ENCODE measurements at regions not wholly inside any gene's neighbourhood (a gene's known extent, or its start where the extent isn't known, plus 50 kb on each side); places are given as distances from the start of the nearest gene placed in this dataset.
"Not testable (repeated sequence)": the region's sequence is repeated elsewhere in the genome, so short reads cannot be mapped to it uniquely, and the experiment has no call there.

DNA sequence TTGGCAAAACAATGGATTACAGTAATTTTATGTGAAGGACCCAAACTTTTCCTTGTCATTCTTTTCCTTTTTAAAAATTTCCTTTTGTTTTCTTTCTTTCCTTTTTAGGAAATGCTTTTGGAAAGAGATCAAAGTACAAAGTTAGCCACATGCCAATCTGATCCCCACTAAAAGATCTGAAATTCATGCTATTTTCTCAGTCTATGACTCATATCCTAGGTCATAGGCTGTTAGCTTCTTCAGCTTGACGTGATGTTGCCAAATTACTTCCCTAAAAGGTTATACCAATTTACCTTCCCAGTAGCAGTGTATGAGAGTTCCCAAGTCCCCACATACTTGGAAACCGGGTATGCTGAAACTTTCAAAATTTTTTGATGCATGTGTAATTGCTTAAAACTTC is 355.3 kb downstream of the INSIG2 start:
- DNase-seq, result no peak

DNA sequence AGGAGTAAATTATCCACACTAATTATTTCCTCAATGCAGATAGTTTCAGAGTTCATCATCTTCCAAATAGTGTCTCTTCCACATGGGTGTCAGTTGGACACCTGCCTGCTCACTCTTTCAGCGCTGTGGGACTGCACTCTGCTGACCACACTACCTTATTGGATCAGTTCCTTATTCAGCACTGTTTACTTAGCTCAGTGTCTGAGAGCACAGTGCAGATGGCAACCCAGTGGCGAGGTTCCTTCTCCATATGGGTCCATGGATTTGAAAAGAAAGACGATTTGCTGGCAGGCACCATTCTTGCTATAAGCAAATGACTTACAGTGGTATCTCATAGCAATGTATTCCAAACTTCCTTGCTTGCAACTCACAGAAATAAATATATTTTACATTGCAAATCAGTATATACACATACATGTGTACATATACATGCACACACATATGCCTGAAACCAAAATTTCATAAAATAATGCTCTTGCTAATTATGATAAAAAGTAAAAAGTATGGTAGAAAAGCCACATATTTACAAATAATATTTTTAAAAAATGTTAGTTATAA is 354.8 kb downstream of the INSIG2 start:
- no peak for DNase-seq

DNA sequence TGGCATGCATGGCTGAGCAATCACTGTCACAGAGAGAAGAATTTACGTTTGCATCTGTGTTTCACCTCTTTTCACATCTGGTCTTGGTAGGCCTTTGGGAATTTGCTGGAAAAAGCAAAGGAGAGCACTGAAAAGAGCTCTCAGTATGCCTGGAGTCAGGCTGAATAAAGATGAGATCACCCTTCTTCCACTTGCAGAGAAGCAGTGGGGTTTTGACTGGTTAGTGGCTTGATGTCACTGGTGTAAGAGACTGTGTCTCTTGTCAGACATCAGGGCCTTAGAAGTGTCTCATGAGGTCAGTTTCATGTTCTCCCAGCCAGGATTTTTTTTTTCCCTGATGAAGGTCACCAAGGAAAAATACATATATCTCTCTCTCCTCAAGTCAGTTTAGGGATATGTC is 353.8 kb downstream of the INSIG2 start:
- no peak for DNase-seq

DNA sequence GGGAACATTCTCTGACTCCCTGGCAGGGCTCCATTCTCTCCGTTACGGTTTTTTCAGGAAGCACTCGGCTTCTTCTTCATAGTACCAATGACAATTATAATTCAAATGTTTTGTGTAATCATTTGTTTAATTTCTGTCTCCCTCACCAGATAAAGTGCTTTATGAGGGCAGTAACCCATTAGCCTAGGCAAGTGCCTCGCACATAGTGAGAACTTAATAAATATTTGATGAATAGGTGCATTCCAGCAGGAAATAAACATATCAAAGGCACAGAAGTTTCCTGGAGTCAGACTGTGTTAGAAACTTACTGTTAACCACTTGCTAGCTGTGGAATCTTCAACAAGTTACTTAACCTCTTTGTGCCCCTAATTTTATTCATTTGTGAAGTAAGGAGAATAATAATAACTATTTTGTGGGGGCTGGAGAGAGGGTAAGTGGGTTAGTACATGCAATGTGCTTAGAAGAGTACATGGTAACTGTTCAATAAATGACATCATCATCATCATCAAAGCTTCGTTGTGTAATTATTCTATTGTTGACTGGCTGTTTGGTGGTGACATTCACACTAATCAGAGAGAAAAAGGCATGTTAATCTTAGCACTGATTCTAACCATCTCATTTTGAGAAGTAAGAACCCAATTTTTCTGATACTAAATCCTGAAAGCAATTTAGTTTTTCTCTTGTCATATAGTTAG is 352.3 kb downstream of the INSIG2 start:
- no peak for DNase-seq

DNA sequence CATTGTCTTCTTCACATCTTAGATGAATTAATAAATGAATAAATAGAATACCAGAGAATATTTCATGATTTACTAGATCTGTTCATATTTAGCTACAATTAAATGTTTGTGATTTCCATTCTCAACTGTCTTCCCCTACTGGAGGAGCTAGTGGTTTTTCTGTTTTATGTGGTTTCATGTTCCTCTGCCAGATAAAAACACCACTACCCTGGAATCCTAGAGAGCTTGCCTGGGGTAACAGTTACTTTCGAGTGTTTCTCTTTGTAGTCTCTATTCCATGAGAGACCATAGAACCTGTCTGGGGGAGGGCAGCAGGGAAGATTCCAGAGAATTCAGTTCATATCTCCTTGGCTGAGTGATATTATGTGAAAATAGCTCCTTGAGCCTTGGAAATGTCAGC is 349.2 kb downstream of the INSIG2 start:
- DNase-seq, result no peak

DNA sequence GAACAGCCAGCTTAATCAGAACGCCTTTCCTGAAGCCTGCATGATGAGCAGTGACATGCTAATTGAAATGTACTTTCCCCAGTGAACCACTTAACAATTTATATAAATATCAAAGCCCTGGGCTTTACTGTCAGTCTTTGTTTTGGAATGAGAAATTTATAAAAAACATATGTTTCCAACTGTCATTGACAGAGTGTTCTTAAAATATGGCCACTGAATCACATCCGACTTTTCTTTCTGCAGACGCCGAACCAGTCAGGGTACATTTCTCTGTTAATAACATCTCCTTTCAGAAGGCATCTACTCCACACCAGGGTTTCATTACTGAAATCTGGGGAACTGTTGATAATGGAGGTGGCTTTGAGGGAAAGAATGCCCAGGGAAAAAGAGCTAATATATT is 343.7 kb downstream of the INSIG2 start:
- DNase-seq, result no peak

DNA sequence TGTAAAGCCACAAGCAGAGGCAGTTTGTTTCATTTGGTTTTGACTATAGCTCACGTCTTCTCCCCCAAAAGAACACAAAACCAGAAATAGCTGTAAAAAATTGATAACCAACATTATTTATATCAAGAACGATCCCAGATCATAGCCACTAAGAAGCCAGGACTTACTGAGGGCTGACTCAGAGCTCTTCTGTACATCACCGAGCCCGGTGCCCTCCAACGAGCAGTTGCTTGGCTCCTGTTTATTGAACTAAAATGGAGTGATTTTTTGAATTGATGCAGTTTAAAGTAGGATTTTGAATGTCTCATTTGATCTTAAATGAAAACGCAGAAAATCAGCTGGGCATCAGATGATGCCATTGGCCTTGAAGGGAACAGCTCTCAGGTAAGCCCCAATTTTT is 343.3 kb downstream of the INSIG2 start:
- no peak for DNase-seq

DNA sequence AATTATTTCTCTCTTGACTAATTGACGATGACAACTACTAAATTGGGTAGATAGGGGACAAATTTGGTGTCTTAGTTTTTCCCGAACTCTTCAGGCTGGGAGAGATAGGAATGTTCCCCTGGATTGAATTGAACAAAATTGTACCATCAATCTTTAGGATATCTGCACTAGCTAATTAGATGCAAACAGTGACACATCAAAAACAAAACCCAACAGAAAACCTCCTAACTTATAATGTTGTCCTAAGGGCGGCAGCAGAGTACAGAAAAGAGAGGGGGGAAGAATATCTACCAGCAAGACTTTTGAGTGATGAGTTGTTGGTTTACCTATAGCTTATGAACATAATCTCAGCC is 342.9 kb downstream of the INSIG2 start:
- no peak for DNase-seq

DNA sequence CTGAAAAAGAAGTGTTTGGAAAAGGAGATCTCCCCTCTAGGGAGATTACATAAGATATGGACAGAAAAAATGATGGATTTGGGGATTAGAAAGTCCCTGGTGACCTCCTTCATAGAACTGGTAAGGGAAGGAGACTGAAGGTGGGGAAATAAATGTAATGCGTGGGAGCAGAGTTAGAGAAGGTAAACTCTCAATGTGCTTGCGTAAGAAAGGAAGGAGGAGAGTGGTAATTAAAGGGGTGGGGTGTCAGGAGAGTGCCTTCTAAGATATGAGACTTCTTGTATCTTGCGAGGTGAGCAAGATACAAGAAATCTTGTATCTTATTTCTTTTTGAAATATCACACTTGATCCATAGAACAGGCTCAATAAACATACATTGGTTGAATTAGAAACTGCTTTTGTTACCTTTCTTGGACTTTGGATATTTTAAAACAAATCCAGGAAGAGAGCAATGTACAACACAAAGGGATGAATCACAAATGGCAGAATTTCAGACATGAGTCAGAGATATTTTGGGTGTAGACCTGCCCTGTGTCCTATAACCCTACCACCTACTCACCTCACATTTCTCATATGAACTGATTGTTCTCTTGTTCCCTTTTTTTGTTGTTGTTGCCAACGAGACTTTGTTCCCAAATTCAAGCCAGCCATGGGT is 342.4 kb downstream of the INSIG2 start:
- peak in 1 of 2 donors; percentile 1 for DNase-seq

DNA sequence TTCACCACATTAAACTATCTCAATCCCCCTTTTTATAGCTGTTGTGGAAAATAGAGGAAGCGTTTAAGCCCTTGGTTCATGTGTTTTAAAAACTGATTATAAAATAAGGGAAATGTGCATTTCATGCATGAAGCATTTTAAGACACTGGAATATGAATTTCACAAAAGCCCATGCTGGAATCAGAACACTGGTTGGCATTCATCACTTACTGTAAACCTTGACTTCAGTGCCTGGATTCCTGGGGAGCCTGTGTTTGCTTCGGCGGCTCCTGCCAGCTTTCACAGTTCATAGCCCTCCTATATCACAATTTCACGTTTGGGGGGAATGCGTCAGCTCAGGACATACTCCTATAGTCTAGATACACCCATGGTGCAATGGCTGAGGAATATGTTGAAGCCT is 336.9 kb downstream of the INSIG2 start:
- no peak for DNase-seq

DNA sequence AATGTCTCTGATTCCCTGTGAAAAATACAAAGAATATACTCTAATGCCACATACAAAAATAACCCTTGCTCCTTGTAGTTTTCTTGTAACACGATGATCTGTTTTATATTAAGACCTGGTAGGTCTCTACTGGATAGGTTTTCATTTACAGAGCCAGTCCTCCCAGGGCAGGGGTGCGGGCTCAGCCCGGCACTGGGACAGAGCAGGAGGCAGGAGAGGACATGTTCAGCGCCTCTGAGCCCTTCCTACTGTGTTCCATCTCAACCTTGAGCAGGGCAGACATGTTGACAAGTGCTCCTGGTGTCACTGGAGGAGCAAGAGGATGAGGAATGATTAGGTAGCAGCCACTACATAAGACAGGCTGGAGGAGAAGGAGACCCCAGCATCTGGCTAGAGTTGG is 335.5 kb downstream of the INSIG2 start:
- DNase-seq, result no peak

DNA sequence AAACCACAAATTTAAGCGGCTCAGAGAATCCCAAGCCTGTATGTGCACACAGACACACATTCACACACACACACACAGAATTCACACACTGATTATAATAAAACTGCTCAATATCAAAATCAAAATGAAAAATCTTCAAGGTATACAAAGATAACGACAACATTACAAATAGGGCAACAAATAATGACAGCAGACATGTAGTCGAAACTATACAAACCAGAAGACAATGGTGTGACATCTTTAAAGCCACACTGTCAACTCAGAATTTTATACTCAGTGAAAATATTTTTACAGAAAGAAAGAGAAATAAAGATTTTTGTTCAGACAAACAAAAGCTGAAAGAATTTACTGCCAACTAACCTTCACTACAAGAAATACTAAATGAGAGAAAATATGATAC is 333.4 kb downstream of the INSIG2 start:
- DNase-seq, result no peak

DNA sequence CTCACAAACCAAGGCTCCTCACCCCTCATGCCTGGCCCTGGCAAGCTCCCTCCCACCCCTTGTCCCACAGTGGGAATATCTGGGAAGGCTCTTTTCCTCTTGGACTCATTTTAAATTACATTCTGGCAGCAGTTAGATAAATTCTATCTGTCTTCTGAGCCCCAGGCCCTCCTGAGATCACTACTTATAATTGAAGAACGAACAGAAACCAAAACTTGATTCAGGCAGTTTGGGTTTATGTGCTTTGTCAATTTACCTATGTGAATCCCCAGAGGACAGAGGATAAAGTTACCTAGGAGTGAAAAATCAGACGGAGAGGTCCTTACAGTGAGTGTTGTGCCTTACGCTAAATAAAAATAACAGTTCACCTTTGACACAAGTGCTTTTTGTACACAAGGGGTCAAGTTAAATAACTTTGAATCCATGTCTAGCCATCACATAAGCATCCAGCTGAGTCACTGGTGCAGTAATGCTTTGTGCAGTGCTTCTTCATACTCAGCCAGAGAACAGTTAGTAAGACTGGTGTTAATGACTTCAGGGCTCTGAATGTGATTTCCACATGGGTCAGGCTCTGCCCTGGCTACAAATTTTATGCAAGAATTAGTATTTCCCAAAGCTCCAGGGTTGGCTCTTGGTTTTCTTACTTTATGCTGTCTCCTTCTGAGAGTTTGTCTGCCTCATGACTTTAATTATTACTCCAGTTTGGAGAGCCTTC is 329.3 kb downstream of the INSIG2 start:
- DNase-seq, result no peak

DNA sequence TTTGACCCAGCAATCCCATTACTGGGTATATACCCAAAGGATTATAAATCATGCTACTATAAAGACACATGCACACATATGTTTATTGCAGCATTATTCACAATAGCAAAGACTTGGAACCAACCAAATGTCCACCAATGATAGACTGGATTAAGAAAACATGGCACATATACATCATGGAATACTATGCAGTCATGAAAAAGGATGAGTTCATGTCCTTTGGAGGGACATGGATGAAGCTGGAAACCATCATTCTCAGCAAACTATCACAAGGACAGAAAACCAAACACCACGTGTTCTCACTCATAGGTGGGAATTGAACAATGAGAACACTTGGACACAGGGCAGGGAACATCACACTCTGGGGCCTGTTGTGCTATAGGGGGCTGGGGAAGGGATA is 326.9 kb downstream of the INSIG2 start:
- not testable (repeated sequence) for DNase-seq

DNA sequence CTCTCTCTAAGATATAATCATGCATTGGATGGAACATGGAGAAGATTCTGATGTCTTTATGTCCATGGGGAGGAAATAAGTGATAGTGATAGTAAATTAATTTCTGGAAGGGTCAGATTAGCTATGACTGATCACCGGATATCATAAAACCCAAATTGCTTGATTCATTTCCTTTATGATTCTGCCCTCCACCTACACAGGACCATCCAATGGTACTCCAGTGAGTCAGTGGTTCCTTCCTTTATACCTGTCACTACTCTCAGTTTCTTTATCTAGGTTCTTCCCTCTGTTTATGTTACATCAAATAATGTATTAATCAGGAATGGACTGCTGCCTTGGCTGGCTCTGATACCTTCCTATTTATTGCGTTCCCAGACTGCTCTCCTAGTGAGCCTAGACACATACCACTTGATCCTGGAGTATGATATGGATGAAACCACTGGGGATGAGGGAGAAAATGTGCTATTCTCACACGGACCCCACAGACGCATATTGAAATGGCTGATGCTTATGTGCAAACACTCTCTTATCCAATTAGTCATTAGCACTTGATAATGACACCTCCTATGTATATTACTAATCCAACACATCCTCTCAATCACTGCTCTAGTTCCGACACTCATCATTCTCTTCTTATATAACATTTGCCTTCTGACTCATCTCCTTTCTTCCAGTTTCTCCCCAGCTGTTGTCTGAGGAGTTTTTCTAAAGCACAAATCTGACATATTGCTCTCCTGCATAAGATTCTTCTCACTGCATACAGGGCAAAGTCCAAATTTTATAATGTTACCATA is 315.6 kb downstream of the INSIG2 start:
- DNase-seq, result no peak

DNA sequence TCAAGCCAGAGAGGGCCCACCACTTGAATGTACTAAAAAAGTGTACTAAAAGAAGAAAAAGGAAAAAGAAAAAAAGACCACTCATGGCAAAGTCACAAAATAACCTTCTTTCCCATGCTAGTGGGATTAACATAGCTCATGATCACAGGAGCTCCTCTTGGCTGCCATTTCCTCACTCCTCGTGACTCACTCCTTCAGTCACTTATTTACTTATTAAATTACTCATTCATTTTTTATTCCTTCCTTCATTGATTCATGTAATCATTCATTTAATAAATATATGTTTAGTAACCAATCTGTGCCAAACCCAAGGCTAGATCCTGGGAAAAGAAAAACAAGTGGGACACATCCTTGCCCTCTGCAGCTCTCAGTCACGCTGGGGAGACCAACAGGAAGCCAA is 300.5 kb downstream of the INSIG2 start:
- no peak for DNase-seq

DNA sequence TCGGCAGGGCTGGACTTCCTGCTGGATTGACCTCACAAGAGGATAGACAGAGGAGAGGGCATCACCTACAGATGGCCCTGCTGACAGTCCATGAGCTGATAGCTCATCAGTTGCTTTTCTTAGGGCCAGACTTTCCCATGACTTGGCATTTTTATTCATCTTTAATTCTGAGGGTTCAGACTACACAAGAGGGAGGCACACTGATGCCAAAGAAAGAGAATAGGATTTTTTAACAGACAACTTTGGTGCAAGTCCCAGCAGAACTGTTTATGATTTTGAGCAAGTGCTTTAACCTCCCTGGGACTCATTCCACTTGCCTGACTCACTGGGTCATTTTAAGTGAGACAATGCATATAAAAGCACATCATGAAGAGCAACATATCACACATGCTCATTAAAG is 299.2 kb downstream of the INSIG2 start:
- DNase-seq, result no peak

DNA sequence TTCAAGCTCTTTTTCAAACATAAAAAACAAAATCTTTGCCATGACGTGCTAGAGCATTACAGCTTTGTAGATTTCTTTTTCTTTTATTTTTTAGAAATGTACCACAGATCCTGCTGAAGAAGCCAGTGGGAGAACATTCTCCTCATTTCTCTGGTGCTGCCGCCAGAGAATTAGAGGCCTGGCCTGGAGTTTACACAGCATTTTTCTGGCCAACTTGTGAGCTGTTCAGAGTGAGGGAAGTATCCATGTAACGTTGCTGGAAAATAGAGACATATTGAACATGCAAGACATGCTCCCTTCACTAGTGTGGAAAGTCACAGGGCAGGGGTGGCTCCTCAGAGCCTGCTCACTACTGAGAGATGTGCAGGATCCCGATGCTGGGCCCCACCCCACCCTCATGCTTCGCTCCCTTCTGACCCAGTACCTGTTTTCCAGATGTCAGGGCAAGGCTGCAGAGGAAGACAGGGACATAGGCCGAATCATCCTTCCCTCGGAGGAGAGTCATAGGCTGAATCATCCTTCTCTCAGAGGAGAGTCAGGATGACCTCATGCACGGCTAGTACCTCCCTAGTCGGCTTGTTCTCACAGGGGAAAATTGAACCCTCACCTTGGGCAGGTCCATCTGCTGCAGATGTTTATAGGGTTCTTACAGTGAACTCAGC is 298.5 kb downstream of the INSIG2 start:
- no peak for DNase-seq

DNA sequence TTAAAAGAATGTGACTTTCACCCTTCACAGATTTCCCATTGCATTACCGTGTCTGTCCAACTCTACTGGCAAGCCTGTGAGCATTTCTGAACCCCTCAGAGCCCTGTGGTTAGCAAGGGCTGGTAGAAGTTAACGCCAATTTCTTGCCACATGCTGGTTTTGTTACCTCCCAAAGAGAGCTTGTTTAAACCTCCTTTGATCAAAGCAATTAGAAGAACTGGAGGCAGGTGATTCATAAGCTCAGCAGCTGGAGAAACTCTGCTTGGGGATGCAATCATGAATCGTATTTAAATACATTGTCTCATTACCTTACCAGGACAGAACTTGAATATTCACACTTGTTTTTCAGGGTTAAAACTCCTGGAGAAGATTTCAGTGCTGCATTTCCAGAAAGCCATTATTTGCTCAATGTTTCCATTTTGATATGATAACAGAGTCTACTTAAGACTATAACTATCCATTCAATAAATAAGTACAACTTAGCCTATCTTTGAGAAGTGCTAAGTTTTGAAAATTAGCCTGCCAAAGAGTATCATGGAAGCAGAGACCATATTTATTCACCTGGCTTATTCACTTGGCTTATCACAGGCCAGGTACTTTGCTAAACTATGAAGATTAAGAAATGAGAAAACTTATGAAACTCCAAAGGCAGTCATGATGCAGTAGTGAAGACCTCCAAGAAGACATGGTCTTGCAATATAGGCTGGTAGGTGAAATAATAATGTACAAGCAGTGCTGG is 292.8 kb downstream of the INSIG2 start:
- DNase-seq, result no peak

DNA sequence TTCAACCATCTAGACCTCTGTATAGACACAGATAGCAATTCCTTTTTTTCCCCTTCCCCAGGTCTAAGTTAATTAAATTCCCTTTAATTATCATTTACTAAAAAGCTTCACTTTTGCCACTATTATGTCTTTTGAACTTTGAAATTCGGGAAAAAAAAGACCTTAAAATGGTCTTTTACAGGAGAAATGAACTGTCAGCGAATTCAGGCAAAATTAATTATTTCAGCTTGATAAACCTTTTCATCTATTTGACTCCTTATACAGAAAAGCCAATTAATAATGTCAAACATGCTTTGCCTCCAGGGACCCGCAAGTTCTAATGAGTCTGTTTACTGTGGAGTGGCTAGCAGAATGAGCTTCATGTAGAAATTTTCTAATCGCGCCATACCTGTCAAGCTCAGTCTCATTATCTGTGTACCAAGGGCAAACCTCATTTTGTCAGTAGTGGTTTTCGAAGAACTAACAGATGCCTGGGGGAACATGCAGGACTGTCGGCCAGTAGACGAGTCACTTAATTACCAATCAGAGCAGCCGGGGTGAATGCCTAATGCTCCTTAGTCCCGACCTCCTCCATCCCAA is 287.7 kb downstream of the INSIG2 start:
- DNase-seq, result no peak

DNA sequence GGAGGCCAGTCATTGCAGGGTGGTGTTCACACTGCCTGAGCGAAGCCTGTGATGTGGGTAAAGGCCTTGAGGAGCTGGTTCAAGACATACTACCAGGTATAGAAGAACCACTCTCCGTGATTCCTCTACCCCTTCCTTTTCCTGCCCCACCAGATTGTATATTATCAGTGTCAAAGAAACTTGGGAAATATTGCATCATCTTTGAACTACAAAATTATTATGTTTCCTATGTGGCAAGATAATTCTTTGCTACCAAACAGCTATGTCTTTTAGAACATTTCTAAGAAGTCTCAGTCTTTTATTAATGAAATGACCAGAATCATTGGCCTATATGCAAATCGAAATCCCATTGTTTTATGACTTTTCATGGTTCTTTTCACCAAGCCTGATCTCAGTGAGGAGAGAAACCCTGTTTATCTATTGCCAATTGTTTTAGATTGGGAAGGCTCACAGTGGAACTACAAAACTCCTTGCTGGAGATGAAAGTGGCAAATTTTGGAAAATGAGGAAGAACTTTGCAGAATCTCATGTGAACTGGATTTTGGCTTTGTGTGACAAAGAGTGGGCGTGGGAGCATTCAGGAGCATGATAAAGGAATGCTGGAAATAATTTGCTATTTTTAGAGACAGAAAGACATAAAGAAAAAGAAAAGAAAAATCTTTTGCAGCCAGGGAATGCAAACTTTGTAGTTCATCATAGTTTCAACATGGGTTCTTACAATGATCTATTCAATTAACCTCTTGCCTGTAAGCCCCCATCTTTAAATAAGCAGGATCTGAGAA is 286.9 kb downstream of the INSIG2 start:
- no peak for DNase-seq
